ENCODE measurements at regions not wholly inside any gene's neighbourhood (a gene's known extent, or its start where the extent isn't known, plus 50 kb on each side); places are given as distances from the start of the nearest gene placed in this dataset.
"Not testable (repeated sequence)": the region's sequence is repeated elsewhere in the genome, so short reads cannot be mapped to it uniquely, and the experiment has no call there.

DNA sequence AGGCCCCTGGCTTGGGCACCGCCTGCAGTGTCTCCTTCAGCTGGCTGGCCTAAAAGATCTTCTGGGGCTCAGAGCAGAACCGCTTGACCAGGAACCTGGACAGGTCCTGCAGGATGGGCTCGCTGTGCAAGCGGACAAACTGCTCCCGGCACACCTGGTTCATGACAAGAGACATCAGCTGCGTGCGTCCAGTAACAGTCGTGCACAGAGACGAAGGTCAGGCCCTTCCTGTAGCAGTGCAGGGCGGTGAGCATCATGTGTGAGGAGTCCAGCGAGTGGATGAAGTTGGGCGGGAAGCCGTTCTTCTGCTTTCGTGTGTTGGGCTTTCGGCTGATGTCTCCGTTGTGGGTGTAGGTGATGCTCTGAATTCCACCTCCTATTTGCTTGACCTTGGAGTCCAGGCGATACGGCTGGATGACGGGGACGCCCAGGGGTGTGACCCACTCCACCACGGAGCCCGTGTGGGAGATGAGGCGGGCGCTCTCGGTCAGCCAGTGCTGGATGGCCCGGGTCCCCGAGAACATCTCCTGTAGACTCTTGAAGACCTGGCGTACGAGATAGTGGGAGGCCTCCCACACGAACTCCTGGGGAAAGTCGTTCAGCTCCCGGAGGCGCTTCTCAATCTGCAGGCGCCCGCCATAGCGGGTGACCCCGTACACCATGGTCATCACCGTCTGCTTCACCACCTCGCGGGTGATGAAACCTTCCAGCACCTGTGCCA, 72.1 kb upstream of the MED13 start:
- H3K27ac ChIP-seq; DNase-seq (ENCODE audit: low spot score in 2 of 2); H3K36me3 ChIP-seq; H3K9me3 ChIP-seq; intact Hi-C loops (cut with DNase I); H3K27me3 ChIP-seq; H3K4me1 ChIP-seq; H3K4me3 ChIP-seq: not testable (repeated sequence)

DNA sequence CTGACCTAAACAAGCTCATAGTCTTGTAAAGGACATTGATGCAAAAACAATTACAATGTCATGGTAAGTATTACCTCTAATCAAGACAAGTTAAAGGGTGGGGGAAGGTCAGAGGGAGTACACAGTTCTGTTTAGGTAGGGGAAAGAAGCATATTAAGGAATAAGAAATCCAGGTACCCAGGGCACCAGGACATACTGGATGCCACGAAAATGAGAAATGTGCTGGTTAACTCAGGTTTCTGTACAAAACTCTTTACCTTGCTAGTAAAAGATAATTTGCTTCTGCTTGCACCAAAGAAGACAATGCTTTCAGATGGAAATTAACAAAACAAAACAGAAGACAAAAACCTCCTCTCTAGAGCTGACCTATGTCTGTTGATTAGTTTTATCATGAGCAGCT, 70.7 kb upstream of the MED13 start:
- intact Hi-C loops (cut with DNase I) = no loop called here
- H3K9me3 ChIP-seq = no peaks in the 10 kb centered on the region
- DNase-seq (ENCODE audit: low spot score in 2 of 2) = no peak
- H3K27ac ChIP-seq = no peak overlapping the region
- TF ChIP-seq, protein P1, sequence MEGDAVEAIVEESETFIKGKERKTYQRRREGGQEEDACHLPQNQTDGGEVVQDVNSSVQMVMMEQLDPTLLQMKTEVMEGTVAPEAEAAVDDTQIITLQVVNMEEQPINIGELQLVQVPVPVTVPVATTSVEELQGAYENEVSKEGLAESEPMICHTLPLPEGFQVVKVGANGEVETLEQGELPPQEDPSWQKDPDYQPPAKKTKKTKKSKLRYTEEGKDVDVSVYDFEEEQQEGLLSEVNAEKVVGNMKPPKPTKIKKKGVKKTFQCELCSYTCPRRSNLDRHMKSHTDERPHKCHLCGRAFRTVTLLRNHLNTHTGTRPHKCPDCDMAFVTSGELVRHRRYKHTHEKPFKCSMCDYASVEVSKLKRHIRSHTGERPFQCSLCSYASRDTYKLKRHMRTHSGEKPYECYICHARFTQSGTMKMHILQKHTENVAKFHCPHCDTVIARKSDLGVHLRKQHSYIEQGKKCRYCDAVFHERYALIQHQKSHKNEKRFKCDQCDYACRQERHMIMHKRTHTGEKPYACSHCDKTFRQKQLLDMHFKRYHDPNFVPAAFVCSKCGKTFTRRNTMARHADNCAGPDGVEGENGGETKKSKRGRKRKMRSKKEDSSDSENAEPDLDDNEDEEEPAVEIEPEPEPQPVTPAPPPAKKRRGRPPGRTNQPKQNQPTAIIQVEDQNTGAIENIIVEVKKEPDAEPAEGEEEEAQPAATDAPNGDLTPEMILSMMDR (IDR thresholded peaks at IDR 0.05) = no peak
- H3K27me3 ChIP-seq = no peaks in the 10 kb centered on the region
- H3K4me1 ChIP-seq = no peaks in the 10 kb centered on the region
- no peaks in the 10 kb centered on the region for H3K36me3 ChIP-seq
- H3K4me3 ChIP-seq = no peak overlapping the region

DNA sequence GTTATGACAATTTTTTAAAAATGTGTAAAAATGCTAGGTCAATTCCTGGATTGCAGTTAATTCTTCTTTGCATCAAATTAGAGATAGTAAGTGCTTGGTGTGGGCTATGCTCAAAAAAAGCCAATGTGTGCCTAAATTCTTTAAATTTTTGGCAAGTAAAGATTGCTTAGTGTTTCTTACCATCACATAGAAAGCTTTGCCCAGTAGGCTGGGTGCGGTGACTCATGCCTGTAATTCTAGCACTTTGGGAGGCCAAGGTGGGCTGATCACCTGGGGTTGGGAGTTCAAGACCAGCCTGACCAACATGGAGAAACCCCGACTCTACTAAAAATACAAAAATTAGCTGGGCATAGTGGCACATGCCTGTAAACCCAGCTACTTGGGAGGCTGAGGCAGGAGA, 70.0 kb upstream of the MED13 start:
- H3K36me3 ChIP-seq; DNase-seq (ENCODE audit: low spot score in 2 of 2); H3K27me3 ChIP-seq; intact Hi-C loops (cut with DNase I); H3K27ac ChIP-seq; H3K4me3 ChIP-seq; H3K9me3 ChIP-seq; H3K4me1 ChIP-seq: not testable (repeated sequence)

DNA sequence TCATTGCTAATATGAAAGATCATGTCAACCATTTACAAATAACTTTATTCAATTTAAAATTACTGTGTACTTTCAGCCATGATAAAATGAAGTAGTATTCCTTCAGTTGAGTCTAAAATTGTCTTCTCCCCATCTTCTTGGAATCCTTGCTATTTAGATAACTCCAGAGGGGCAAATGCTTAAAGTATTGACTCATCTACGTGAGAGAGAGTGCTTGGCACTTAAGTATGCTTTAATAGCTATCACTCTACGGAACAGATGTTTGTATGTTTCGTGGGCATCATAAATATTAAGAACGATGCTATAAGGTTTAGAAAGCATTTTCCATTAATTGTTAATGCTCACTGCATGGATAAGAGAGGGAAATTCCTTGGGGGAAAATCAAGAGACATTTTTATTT, 69.3 kb upstream of the MED13 start:
- TF ChIP-seq, protein P1 (IDR thresholded peaks at IDR 0.05) = no peak
- Histone ChIP-seq H3K9me3 (no peaks in the 10 kb centered on the region), H3K4me1 (no peaks in the 10 kb centered on the region), H3K27ac (no peak overlapping the region), H3K4me3 (no peak overlapping the region), H3K36me3 (no peaks in the 10 kb centered on the region), H3K27me3 (no peaks in the 10 kb centered on the region)
- intact Hi-C loops (cut with DNase I) = no loop called here
- DNase-seq (ENCODE audit: low spot score in 2 of 2) = no peak

DNA sequence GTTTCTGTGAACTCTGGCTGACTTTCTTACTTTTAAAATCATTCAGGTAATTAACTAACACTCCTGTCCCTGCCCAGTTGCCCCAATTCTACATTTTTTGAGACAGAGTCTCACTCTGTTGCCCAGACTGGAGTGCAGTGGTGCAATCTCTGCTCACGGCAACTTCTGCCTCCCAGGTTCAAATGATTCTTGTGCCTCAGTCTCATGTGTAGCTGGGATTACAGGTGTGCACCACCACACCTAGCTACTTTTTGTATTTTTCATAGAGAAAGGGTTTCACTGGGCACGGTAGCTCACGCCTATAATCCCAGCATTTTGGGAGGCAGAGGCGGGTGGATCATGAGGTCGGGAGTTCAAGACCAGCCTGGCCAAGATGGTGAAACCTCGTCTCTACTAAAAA, 66.2 kb upstream of the MED13 start:
- DNase-seq (ENCODE audit: low spot score in 2 of 2); H3K4me1 ChIP-seq; intact Hi-C loops (cut with DNase I); H3K9me3 ChIP-seq; H3K27ac ChIP-seq; H3K4me3 ChIP-seq; H3K27me3 ChIP-seq; H3K36me3 ChIP-seq: not testable (repeated sequence)

DNA sequence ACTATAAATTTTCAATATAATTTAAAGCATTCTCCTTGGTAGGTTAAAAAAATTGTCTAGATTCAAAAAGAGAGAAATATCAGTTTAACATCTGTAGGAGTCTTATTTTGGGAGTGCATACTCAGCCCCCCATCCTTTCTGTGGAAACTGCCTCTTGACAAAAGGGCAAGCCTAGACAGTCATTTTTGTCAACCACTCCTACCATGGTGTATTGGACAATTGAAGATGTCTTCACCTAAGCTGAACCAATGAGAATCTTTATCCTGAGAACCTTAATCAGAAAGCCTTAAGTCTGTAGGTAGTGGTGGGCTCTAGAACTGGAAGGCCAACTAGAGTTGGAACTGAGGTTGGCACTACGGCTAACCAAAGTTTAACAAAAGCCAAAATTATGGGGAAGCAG, 65.7 kb upstream of the MED13 start:
- TF ChIP-seq, protein P1 (IDR thresholded peaks at IDR 0.05) = no peak
- Histone ChIP-seq H3K27me3 (no peaks in the 10 kb centered on the region), H3K9me3 (no peaks in the 10 kb centered on the region), H3K36me3 (no peaks in the 10 kb centered on the region), H3K27ac (no peak overlapping the region), H3K4me3 (no peak overlapping the region), H3K4me1 (no peaks in the 10 kb centered on the region)
- intact Hi-C loops (cut with DNase I) = no loop called here
- DNase-seq (ENCODE audit: low spot score in 2 of 2) = no peak

DNA sequence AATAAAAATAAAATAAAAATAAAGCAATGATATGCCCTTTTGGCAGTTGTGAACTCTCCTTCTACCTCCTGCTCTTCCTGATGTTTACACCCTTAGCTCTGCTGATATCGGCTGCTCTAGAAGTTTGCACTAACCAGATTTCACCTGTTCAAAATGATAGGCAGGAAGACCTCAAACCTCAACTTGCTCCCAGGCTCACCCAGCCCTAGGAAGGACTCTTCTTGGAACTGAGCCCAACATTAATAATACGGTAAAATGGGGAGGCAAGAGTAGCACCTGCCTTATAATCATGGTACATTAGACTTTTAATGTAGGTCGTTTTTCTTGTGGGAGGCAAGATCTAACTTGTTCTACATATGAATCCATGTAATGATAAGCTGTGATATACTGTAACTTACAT, 61.2 kb upstream of the MED13 start:
- Histone ChIP-seq H3K27ac (no peak overlapping the region), H3K4me3 (no peak overlapping the region), H3K27me3 (no peaks in the 10 kb centered on the region), H3K36me3 (no peaks in the 10 kb centered on the region), H3K4me1 (no peaks in the 10 kb centered on the region), H3K9me3 (no peaks in the 10 kb centered on the region)
- TF ChIP-seq, protein P1 (IDR thresholded peaks at IDR 0.05) = no peak
- intact Hi-C loops (cut with DNase I) = no loop called here
- no peak for DNase-seq (ENCODE audit: low spot score in 2 of 2)
